ENCODE measurements at regions not wholly inside any gene's neighbourhood (a gene's known extent, or its start where the extent isn't known, plus 50 kb on each side); places are given as distances from the start of the nearest gene placed in this dataset.

- TF ChIP-seq POLR2A (IDR thresholded peaks at IDR 0.05; ENCODE audit: low read length), result no peak
- no peak for TF ChIP-seq GATA1 (IDR thresholded peaks at IDR 0.05; ENCODE audit: low read depth, low read length)
Observed at GRCh38 chr9:107064378-107064777, 201.4 kb downstream of the ZNF462 start.
